Keratinocyte (primary cell): ENCODE measurements at regions not wholly inside any gene's neighbourhood (a gene's known extent, or its start where the extent isn't known, plus 50 kb on each side); places are given as distances from the start of the nearest gene placed in this dataset.

Experiments
- DNase-seq: peaks from one replicate; pipeline ENCODE4 v3.0.0-alpha.2; 2011; ENCODE audit warnings: low read depth, missing footprints, low spot score
- FAIRE-seq: peaks from 2 replicates; lab custom pipeline; 2011; peaks lifted over from hg19 to GRCh38; lab: Jason Lieb, UNC
- H2AFZ ChIP-seq: 2 replicates; pipeline ENCODE4 v1.6.0; 2012; ENCODE audit warnings: low read length, control low read depth, inconsistent platforms; ENCODE audit not compliant: control insufficient read depth
- H3K27ac ChIP-seq: 2 replicates; pipeline ENCODE4 v1.5.1; 2011; ENCODE audit warnings: low read length; ENCODE audit not compliant: control insufficient read depth, insufficient read depth
- H3K27me3 ChIP-seq: 3 replicates; pipeline ENCODE4 v1.6.0; 2011; ENCODE audit warnings: low read length; ENCODE audit not compliant: control insufficient read depth, insufficient read depth; ENCODE audit errors: extremely low read depth
- H3K36me3 ChIP-seq, 2 experiments: 2 replicates in 1 of 2; 3 replicates in 1 of 2; pipeline ENCODE4 v1.5.1; 2011; ENCODE audit warnings: low read length in 2 of 2, mild to moderate bottlenecking in 1 of 2; ENCODE audit not compliant: control insufficient read depth in 2 of 2, insufficient read depth in 2 of 2; ENCODE audit errors: extremely low read depth in 1 of 2
- H3K4me1 ChIP-seq: 3 replicates; pipeline ENCODE4 v1.5.1; 2011; ENCODE audit warnings: low read length; ENCODE audit not compliant: control insufficient read depth, insufficient read depth; ENCODE audit errors: extremely low read depth
- H3K4me2 ChIP-seq: 3 replicates; pipeline ENCODE4 v1.6.0; 2011; ENCODE audit warnings: low read depth, low read length; ENCODE audit not compliant: control insufficient read depth, insufficient read depth; ENCODE audit errors: extremely low read depth
- H3K4me3 ChIP-seq, 3 experiments: fragments of 200-600 bp in 1 of 3; sonication (generic) in 1 of 3; 2 replicates in 2 of 3; 3 replicates in 1 of 3; pipeline ENCODE4 v1.5.1; 2011 to 2016; ENCODE audit warnings: low read length in 3 of 3, mild to moderate bottlenecking in 3 of 3, control low read depth in 2 of 3, inconsistent platforms in 1 of 3, low read depth in 1 of 3, mixed read lengths in 1 of 3, mixed run types in 1 of 3, moderate library complexity in 1 of 3; ENCODE audit not compliant: control insufficient read depth in 2 of 3, insufficient read depth in 2 of 3; ENCODE audit errors: extremely low read depth in 1 of 3
- H3K79me2 ChIP-seq: 2 replicates; pipeline ENCODE4 v1.6.0; 2012; ENCODE audit warnings: low read length; ENCODE audit not compliant: control insufficient read depth, insufficient read depth
- H3K9ac ChIP-seq: 3 replicates; pipeline ENCODE4 v1.6.0; 2011; ENCODE audit warnings: low read length; ENCODE audit not compliant: control insufficient read depth, insufficient read depth; ENCODE audit errors: extremely low read depth
- H3K9me1 ChIP-seq: 3 replicates; pipeline ENCODE4 v1.6.0; 2011; ENCODE audit warnings: low read length; ENCODE audit not compliant: control insufficient read depth, insufficient read depth; ENCODE audit errors: extremely low read depth
- H3K9me3 ChIP-seq: 2 replicates; pipeline ENCODE4 v1.5.1; 2012; ENCODE audit warnings: low read depth, low read length; ENCODE audit not compliant: control insufficient read depth
- H4K20me1 ChIP-seq: 3 replicates; pipeline ENCODE4 v1.6.0; 2011; ENCODE audit warnings: low read length; ENCODE audit not compliant: control insufficient read depth, insufficient read depth; ENCODE audit errors: extremely low read depth
- CTCF ChIP-seq, 3 experiments: IDR thresholded peaks in 1 of 3; conservative IDR thresholded peaks in 1 of 3; optimal IDR thresholded peaks in 1 of 3; 2 replicates in 2 of 3; 3 replicates in 1 of 3; pipeline versions ENCODE3 to v1.5.1; 2011; ENCODE audit warnings: low read length in 3 of 3, mild to moderate bottlenecking in 3 of 3, moderate library complexity in 2 of 3, control low read depth in 1 of 3, inconsistent platforms in 1 of 3; ENCODE audit not compliant: insufficient read depth in 2 of 3; ENCODE audit errors: extremely low read depth in 1 of 3
- EZH2 ChIP-seq: IDR thresholded peaks from one replicate; pipeline ENCODE4 v1.6.1; 2012; ENCODE audit warnings: inconsistent platforms, mild to moderate bottlenecking, low read length, moderate library complexity
- dilution Hi-C: fragments of 300-500 bp; cut with MboI; formaldehyde crosslinking; loops from one replicate; pipeline ENCODE4 v1.7.0; 2020; ENCODE audit warnings: low sequenced_read_pairs; ENCODE audit not compliant: extremely low pct_ligation_motif_present

- H3K4me1 ChIP-seq: no peaks in the 10 kb centered on the region
- H3K27ac ChIP-seq: no peak overlapping the region
- H3K9ac ChIP-seq: no peak overlapping the region
- H4K20me1 ChIP-seq: no peaks in the 10 kb centered on the region
- no peak overlapping the region for H3K4me2 ChIP-seq
- peaks cover 2% of the 10 kb centered on the region for H3K9me3 ChIP-seq
- no peak overlapping the region for H2AFZ ChIP-seq
- no peak for DNase-seq
- dilution Hi-C loops: no loop called here
- no peaks in the 10 kb centered on the region for H3K27me3 ChIP-seq
- no peaks in the 10 kb centered on the region for H3K9me1 ChIP-seq
- TF ChIP-seq CTCF (optimal IDR thresholded peaks at IDR 0.05 in 1 of 3, IDR thresholded peaks at IDR 0.05 in 1 of 3, conservative IDR thresholded peaks at IDR 0.05 in 1 of 3; ENCODE audit: extremely low read depth in 1 of 3, insufficient read depth in 2 of 3, low read length in 3 of 3) (no peak), EZH2 (no peak)
- H3K79me2 ChIP-seq: no peaks in the 10 kb centered on the region
- no peak overlapping the region for H3K4me3 ChIP-seq
- FAIRE-seq: no peak
- no peaks in the 10 kb centered on the region for H3K36me3 ChIP-seq
Observed at GRCh38 chr3:164196477-164196876, 881.8 kb downstream of the SI start.

GRCh38 chr3:164194842-164195241, 883.5 kb downstream of the SI start:
- Histone ChIP-seq H3K9me3 (peaks cover 2% of the 10 kb centered on the region), H3K27me3 (no peaks in the 10 kb centered on the region), H3K79me2 (no peaks in the 10 kb centered on the region), H2AFZ (no peak overlapping the region), H3K27ac (no peak overlapping the region), H3K4me3 (no peak overlapping the region), H3K9ac (no peak overlapping the region), H3K9me1 (no peaks in the 10 kb centered on the region), H3K4me2 (no peak overlapping the region), H3K36me3 (no peaks in the 10 kb centered on the region), H3K4me1 (no peaks in the 10 kb centered on the region), H4K20me1 (no peaks in the 10 kb centered on the region)
- no peak for DNase-seq
- dilution Hi-C loops: no loop called here
- FAIRE-seq: no peak
- TF ChIP-seq EZH2 (no peak), CTCF (optimal IDR thresholded peaks at IDR 0.05 in 1 of 3, IDR thresholded peaks at IDR 0.05 in 1 of 3, conservative IDR thresholded peaks at IDR 0.05 in 1 of 3; ENCODE audit: extremely low read depth in 1 of 3, insufficient read depth in 2 of 3, low read length in 3 of 3) (no peak)
